Stimulated activated CD8-positive, alpha-beta memory T cell treated with anti-CD3 and anti-CD28 coated beads, Interleukin-7, amount 100 ng/mL, for 1 hour (primary cell): ENCODE measurements at regions not wholly inside any gene's neighbourhood (a gene's known extent, or its start where the extent isn't known, plus 50 kb on each side); places are given as distances from the start of the nearest gene placed in this dataset.
"Not testable (repeated sequence)": the region's sequence is repeated elsewhere in the genome, so short reads cannot be mapped to it uniquely, and the experiment has no call there.

Source experiments
- DNase-seq, 2 donors: peaks; one replicate each; pipeline ENCODE4 v3.0.0-alpha.2; 2020; ENCODE audit warnings: low read depth in 2 of 2

DNA sequence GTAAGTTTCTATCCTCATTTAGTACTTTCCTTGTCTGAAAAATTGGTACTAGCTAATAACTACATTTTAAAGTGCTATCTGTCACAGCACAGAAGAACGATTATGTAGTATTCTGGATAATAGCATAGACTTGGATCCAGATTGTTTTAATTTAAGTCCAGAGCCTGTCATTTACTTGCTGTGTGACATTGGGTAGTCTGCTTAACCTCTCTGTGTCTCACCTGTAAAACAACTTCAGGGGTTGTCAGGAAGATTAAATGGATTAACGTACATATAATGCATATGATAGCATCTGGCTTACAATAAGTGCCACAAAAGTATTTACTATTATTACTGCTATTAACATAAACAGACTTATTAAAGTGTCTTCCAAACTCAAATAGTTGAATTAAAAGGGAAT lies 1221.4 kb downstream of the GATA3 start:
- DNase-seq = no peak

DNA sequence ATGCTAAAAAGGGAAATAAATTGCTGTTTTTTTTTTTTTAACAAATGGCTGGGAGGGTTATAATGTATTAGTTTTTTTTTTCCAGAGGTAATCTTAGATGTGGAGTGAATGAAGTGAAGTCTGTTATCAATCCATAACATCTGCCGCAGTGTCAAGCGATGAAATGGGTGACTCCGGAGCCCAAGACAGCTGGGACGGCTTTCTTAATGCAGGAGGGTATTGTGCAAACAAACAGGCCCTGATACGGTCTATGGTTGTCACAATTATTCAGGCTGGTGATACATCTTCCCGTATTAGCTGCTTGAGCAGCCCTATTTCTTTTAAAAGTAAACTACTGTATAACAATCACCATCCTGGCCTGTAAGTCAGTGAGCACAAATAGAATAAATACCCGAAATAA lies 1231.2 kb downstream of the GATA3 start:
- DNase-seq = no peak

DNA sequence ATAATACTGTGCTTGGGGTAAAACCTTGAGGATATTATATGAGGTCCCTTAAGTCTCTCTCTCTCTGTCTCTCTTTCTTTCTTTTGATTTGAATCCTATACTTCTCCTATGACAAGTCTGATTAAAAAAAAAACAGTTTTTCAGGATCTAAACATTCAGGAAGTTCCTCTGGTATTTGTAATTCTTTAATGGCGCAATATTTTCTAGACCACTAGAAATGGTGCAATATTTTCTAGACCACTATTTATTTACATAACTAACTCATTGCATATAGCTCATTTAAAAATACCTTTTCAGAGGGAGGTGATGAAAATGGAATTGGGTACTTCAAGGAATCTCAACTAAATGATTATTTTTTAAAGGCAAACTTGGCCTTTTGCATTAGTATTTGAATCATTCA lies 1235.3 kb downstream of the GATA3 start:
- DNase-seq = no peak

DNA sequence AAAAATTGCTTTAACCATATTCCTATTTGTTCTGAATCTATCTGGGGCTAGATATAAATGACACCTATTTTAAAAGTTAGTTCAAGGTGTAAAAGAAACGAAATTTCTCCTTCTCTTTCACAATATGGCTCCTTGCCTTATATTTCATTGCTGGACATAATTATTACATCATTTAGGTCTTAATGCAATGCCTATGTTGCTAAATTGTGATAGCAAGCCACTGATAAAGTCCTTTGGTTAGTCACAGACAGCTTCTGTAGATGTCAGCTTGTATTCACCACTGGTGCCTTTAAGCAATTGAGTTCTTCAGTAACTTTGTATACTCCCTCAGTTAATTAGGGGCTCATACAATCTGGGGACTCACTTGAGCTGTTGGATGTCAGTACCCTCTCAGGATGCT lies 1236.6 kb downstream of the GATA3 start:
- DNase-seq = no peak

DNA sequence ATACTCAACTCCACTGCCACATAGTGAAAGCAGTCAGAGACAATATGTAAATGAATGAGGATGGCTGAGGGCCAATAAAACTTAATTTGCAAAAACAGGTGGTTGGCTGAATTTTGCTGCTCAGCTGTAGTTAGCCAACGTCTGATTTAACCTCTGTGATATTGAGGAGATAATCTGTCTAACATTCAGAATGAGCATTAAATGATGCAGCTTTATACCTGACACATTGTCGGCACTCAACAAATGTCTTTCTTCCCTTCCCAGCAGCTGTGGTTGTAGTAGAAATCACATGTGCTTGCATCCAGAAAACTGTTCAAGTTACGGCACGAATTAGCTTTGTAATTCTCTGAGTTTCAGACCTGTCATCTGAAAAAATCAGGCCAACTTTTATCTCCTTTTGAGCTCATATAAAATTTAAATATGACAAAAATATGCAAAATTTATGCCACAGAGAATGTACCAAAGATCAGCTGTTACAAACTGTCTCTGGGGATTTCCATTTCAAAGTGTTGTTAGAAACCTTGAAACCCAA lies 1239.7 kb downstream of the GATA3 start:
- DNase-seq = no peak

DNA sequence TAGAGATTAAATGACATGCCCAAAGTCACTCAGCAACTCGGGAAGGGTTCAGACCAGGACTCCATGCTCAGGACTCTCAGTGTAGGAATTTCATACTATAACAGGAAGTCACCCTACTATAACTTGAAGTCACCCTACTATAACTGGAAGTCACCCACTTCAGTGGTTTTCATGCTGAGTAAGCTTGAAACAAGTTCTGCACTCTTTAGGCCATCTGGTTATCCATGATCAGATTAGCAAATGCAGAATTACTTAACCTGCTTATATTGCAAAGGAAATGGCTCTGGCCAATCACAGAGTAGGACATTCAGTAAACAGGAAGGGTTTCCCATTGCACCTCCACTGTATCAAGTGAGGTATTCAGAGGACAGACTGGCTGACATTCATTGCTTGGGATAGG lies 1240.4 kb downstream of the GATA3 start:
- no peak for DNase-seq

DNA sequence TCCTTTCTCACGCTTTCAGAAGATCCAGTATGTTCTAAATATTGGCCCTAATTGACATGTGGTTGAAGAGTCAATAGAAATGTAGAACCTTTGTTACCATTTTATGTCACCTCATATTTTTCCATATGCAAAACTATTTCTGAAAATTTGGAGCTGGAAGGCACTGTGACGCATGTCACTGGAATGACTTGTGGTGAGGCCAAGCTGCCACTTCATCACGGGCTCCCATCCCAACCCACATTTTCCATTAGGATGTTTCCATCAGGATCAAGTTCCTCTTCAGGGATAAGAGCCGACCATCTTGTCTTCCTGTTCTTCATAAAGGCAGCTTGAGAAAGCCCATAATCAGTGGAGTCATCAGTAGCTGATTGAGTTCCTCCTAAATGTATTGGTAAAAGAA lies 1241.7 kb downstream of the GATA3 start:
- DNase-seq = no peak

DNA sequence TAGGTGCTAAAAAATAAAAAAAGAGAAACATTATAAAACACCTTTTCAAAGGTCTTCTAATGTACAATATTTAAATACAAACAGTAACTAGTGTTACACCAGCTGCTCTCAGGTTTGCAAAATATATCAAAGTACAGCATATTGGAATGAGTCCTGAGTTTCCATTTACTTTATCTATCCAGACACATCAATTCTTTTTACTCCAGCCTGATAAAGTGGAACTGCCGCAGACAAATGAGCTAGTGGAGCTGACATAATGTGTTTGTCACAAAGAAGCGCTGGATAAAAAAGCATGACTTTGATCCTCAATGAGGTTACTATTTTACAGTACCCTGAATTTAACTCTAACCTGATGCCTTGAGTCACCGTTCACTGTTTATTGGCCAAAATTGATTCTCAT lies 1243.1 kb downstream of the GATA3 start:
- DNase-seq = no peak

DNA sequence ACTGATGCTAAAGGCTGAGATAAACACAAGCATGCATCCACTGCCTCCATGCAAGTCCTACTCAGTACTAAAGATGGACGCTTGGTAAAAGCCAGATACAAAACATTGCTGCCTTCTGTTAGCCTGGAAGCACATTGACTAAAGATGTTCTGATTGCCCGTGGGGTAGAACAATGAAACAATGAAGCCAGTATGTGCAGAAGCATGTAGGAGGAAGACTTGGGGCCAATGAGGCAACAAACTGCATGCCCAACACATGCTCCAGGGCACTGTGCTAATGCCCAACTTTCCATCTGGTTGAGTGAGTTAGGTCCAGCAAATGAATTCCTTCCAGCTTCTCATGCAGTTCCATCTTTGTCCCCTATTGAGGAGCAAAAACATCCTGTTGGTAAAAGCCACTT lies 1245.5 kb downstream of the GATA3 start:
- no peak for DNase-seq

DNA sequence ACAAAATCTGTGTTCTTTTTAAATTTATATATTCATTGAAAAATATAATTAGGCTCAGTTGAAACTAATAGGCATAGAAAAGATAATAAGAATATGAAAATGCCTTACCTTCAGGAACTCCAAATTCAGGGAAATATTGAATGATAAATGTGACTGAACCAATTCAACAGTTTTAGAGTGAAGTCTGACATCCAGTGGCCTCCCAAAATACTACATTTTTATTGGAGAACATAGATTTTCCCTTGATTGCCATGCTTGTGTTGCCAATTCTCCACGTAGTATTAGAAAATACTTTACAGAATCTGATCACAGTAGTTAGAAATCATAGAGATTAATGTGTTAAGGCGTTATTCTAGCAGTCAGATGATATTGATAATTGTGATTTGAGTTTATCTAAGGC lies 1246.7 kb downstream of the GATA3 start:
- DNase-seq = no peak

DNA sequence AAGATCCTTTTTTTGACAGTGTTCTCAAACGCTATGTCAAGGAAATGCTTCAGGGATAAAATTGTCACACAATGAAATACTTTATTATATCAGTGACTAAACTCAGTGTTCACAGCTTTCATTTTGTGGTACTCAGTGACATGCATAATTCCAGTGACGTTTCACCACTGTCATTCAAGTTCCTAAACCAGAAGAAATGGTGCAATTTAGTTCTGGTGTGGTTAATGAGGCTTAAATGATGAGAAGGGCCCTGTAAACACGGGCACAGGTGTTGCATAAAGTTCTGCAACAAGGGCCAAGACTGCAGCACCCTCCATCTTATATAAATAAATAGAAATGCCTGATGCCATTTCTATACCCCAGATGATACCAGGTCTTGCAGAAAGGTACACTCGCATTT lies 1247.1 kb downstream of the GATA3 start:
- DNase-seq = no peak

DNA sequence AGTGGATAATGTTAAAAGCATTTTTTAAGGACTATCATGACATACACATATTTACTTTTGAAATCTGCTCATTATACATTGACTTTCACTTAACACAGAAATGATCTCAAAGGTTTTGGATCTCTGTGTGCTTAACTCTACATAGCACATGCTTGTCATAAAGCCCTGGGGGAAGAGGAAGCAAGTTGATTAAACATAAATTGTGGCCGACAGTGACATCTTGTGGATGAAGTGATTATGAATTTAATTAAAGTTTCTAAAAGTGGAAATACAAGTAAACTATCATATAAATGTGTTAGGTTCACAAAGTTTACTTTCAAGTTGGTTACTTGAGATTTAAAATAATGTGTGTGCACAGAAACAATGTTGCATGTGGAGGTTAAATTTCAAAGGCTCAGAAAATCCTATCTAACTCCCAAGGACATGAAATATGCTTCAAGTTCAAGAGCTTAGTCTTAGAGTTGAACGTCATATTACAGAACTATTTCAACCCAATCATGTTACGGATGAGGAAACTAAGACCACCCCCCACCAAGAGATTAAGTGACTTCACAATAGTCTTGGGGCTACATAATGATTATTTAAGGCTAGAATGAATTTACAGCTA lies 1247.8 kb downstream of the GATA3 start:
- no peak for DNase-seq

DNA sequence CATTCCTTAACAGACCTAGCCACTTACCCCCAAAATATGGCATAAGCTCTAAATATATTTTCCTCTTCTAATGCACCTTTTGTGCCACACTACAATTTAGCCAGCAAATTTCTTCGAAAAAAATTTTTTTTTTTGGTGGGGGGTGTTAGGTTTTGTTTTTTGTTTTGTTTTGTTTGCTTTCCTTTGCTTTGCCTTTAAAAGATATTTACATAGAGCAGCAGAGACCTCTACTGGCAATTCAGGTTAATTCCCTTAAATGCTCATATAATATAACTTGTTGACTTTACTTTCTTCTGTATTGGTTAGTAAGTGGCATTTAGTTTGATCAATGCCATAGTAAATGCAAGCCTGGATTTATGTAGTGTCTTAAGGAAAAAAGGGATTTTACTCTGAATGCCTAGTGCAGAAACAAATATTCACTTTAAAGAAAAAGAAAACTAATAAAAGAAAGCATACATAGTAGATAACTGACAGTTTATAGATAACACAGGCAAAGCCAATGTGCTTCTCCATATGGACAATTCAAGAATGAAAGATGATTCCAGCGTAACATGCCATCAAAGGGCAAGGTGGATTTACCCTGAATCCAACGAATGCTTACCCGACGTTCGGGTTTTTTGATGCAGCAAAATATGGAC lies 1250.6 kb downstream of the GATA3 start:
- no peak for DNase-seq

DNA sequence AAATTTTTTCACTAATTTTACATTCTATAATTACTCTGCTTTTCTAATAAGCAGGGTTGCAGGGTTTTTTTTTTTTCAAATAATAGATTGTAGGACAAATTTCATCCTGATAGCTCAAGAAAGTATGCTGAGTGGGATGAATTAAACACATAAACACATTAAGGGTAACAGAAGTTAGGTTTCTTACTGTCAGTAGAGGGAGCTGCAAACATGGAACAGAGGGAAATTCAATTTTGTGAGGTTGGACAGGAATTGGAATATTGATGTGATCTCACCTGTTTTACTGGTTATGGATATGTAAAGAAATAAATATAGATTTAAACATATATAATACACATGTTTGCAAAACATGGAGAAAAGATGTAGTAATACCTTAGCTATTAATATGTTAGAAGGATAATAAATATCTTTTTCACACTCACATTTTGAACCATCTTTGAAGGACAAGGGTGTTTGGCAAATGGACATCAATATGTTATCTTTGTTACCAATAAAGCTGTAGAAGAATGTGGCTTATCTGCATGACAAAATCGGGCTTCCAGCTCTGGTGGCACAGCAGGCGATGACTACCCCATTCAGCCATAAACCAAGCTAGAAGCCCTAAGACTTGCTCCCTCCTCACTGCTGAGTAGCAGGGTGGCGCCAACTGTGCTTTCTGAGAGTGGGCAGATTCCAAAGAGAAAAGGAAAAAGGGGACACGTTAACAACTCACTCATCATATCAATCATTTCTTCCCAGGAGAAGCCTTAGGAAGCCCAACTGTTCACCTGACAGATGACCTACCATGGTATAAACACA lies 1257.4 kb downstream of the GATA3 start:
- no peak for DNase-seq

DNA sequence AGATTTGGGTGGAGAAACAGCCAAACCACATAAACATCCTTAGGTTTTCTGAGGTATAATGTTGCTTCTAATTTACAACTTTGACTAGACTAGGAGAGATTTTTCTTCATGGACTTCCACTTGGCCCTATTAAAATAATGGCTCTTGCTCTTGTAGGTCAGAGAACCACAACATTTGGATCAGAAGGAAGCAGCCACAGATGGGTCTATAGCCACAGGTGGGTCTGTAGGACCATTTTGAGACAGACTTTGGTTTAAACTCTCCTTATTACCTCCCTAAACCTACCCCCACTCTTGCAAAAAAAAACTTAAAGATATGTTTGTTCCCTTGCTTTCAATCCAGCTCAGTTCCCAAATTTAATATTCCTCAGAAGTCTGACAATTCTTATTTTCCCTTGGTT lies 1260.8 kb downstream of the GATA3 start:
- DNase-seq = no peak

DNA sequence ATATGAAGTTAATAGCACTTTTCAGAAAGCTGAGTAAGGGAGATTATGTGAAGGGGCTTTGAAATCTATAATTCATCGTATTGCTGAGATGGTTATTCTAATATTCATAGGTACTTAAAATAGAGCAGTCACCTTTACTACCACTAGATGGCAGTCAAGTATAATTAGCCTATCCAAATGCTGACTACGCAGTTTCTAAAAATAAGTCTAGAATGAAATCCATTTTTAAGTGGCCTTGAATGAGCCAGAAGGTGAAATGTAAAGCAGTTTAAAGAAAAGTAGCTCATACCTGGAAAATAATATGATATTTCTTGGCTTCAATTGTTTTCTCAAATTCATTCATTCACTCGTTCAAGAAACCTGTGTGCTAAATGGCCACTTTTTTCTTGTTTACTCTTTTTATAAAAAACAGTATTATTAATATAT lies 1277.1 kb downstream of the GATA3 start:
- DNase-seq = no peak

DNA sequence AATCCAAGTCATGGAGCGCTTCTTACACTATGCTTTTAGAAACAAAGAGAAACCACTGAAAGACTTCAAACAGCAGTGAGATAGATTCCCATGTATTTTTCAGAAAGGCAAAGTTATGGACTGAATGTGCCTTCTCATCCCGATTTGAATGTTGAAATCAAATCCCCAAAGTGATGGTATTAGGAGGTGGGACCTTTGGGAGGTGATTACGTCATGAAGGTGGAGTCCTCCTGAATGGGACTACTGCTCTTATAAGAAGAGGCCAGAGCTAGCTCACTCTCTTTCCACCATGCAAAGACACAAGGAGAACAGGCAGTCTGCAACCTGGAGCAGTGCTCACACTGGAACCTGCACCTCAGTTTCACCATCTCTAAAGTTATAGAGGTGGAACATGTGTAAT lies 1279.8 kb downstream of the GATA3 start:
- DNase-seq = no peak

DNA sequence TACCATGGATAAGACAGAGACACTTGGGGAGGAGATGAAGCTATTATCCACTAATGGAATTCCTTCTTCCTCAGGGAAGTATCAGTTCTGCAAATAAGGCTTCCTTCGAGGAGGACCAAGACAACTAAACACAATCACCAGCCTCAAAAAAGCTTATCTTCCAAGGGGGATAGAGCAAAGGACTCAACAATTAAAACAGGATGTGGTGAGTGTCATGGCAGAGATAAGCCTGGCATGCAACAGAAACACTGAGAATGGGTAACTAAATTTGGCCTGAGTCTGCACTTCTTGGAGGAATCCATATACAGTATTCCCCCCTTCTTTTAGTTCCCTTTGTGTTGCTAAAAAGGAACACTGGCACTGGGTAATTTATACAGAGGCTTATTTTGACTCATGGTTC lies 1285.2 kb downstream of the GATA3 start:
- no peak for DNase-seq

DNA sequence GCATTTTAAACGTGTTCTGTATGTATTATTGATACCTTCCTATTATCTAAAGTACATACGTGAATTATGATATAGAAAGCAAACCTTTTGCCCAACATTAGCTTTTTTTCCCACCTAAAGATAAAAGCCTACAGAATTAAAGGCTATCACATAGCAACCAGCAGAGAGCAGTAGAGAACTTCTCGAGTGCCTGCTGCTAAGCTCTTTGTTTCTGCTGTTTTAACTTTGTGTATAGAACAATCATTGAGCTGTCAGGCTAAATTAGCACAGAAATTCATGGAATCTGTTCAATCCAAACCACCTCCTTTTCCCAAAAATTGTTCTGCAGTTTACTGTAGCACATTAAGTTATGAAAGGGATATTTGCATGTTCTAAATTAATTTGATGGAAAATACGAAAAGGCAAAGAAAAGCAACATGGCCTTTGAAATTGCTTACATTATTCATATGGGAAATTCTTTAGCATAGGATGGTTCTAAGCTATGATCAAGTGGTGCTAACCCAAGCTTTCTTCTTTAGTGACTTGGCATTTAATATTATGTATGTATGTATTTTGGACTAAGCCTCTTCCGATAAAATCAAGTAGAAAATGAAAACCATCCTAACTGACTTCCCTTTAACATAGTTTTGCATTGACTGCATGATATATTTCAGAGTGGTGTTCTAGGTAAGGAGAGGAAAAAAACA lies 1288.5 kb downstream of the GATA3 start:
- DNase-seq = no peak

DNA sequence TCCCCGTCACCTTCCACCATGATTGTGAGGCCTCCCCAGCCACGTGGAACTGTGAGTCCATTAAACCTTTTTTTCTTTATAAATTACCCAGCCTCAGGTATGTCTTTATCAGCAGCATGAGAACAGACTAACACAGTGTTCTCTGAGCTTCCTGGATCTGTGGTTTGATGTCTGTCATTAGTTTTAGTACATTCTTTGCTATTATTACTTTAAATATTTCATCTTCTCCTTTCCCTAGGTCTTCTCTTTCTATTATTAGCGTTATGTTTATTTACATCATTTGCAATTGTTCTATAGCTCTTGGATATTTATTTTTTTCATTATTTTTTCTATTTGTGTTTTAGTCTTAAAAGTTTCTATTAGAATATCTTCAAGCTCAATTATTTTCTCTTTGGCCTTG lies 1293.4 kb downstream of the GATA3 start:
- DNase-seq = not testable (repeated sequence)

DNA sequence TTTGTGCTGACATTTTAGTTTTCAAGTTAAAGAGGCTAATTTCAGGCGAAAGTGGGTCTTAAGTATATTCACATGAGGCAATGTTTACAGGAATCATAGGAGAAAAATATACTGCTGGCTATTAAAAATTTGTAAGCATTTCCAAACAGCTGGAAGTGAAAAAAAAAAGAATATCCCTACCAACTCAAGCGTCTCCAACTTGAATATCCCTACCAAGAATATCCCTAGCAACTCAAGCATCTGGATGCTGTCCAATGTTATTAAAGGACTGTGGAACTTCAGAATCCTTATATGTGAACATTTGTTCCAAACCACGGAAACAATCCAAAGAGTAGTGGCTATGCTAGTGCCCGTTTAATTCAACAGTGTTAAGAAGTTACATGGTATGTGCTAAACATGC lies 1303.0 kb downstream of the GATA3 start:
- DNase-seq = no peak

DNA sequence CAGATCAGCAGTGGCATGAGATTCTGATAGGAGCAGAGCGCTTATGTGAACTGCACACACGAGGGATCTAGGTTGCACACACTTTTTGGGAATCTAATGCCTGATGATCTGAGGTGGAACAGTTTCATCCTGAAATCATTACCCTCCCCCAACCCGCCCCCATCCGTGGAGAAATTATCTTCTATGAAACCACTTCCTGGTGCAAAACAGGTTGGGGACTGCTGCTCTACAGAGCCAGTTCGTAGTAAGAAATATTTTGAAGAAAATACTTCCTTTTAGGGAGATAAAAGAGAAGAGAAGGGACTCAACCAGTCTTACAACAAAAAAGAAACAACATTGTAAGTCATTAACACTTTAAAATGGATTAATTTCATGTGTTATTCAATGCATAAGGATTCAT lies 1308.2 kb downstream of the GATA3 start:
- DNase-seq = no peak
